K562 (cell line): ENCODE measurements at regions not wholly inside any gene's neighbourhood (a gene's known extent, or its start where the extent isn't known, plus 50 kb on each side); places are given as distances from the start of the nearest gene placed in this dataset.

Experiments
- ATAC-seq: fragments of 200-7000 bp; cut with Tn5 transposase; 3 replicates; pipeline ENCODE4 v1.9.1; 2020; ENCODE audit warnings: moderate library complexity
- BruUV-seq: library from RNA; stranded (reverse); fragments of 400-500 nt; replicated peaks from 2 replicates; lab custom pipeline; 2021; lab: Mats Ljungman, UMichigan
- CTCF ChIA-PET: fragments of 300-600 bp; formaldehyde crosslinking; extraction: SDS; loops from one replicate; lab custom pipeline; 2021; ENCODE audit warnings: low intra/inter-chr PET ratio; lab: Yijun Ruan, JAX
- POLR2A ChIA-PET: fragments of 300-600, 350-650 bp; sonication (Branson Sonifier 250); formaldehyde crosslinking; extraction: SDS; loops from one replicate; lab custom pipeline; 2021; ENCODE audit warnings: antibody characterized with exemption, inconsistent platforms; lab: Yijun Ruan, JAX
- DNase-seq, 4 experiments: peaks; one replicate each; pipeline versions ENCODE4 v3.0.0 to v3.0.0-alpha.2; 2011 to 2018; ENCODE audit warnings: low spot score in 3 of 4, mixed read lengths in 3 of 4; ENCODE audit errors: extremely low read depth in 1 of 4
- FAIRE-seq: peaks from 2 replicates; lab custom pipeline; 2011; peaks lifted over from hg19 to GRCh38; lab: Jason Lieb, UNC
- H2AFZ ChIP-seq: 2 replicates; pipeline ENCODE4 v1.6.0; 2011; ENCODE audit warnings: low read depth, low read length, control low read depth, inconsistent platforms
- H3K27ac ChIP-seq: fragments of 200-600 bp; 3 replicates; pipeline ENCODE4 v1.8.0; 2011; ENCODE audit warnings: low read depth, mild to moderate bottlenecking, control low read depth, inconsistent platforms, low read length, moderate library complexity, mixed read lengths; ENCODE audit errors: extremely low read depth
- H3K27me3 ChIP-seq, 2 experiments: fragments of 300-600 bp in 1 of 2; 2 replicates in 1 of 2; 3 replicates in 1 of 2; pipeline versions ENCODE4 v1.6.0 to v1.8.0; 2011; ENCODE audit warnings: inconsistent platforms in 2 of 2, low read length in 2 of 2, mild to moderate bottlenecking in 1 of 2, mixed read lengths in 1 of 2, moderate library complexity in 1 of 2; ENCODE audit not compliant: control insufficient read depth in 2 of 2, insufficient read depth in 2 of 2
- H3K36me3 ChIP-seq: fragments of 300-600 bp; 3 replicates; pipeline ENCODE4 v1.8.0; 2011; ENCODE audit warnings: mild to moderate bottlenecking, low read length, inconsistent platforms; ENCODE audit not compliant: control insufficient read depth, insufficient read depth
- H3K4me1 ChIP-seq, 2 experiments: fragments of 200-600 bp in 1 of 2; replicated peaks in 1 of 2; 2 replicates in 1 of 2; 3 replicates in 1 of 2; pipeline versions ENCODE4 v1.5.1 to v1.8.0; 2011; ENCODE audit warnings: inconsistent platforms in 2 of 2, low read length in 2 of 2, mild to moderate bottlenecking in 1 of 2, mixed read lengths in 1 of 2, moderate library complexity in 1 of 2; ENCODE audit not compliant: control insufficient read depth in 2 of 2, insufficient read depth in 2 of 2
- H3K4me2 ChIP-seq: 2 replicates; pipeline ENCODE4 v1.6.1; 2011; ENCODE audit warnings: low read length, control low read depth, inconsistent platforms, mixed read lengths; ENCODE audit not compliant: insufficient read depth
- H3K4me3 ChIP-seq: fragments of 200-600 bp; sonication (generic), shearing (Covaris generic); 2 replicates; pipeline ENCODE4 v1.5.1; 2016; ENCODE audit warnings: control low read depth, inconsistent platforms
- H3K79me2 ChIP-seq: fragments of 200-600 bp; 3 replicates; pipeline ENCODE4 v1.8.0; 2011; ENCODE audit warnings: low read length, inconsistent platforms; ENCODE audit not compliant: control insufficient read depth, insufficient read depth
- H3K9ac ChIP-seq, 2 experiments: 2 replicates each; pipeline versions ENCODE4 v1.6.0 to v1.6.1; 2011; ENCODE audit warnings: low read depth in 2 of 2, low read length in 2 of 2, control low read depth in 1 of 2, inconsistent platforms in 1 of 2, mild to moderate bottlenecking in 1 of 2, mixed read lengths in 1 of 2; ENCODE audit not compliant: insufficient read depth in 1 of 2
- H3K9me1 ChIP-seq: one replicate; pipeline ENCODE4 v1.6.0; 2011; ENCODE audit warnings: inconsistent platforms, mild to moderate bottlenecking, low read length, moderate library complexity; ENCODE audit not compliant: control insufficient read depth, insufficient read depth
- H3K9me3 ChIP-seq: replicated peaks from 2 replicates; pipeline ENCODE4 v1.5.1; 2011; ENCODE audit warnings: low read depth, low read length, inconsistent platforms; ENCODE audit not compliant: control insufficient read depth, insufficient read depth
- H4K20me1 ChIP-seq: replicated peaks from 2 replicates; pipeline ENCODE4 v1.6.1; 2011; ENCODE audit warnings: low read length, inconsistent platforms, mixed read lengths; ENCODE audit not compliant: control insufficient read depth, insufficient read depth
- ASH1L ChIP-seq: fragments of 450-650 bp; IDR thresholded peaks from 2 replicates; pipeline ENCODE4 v1.6.1; 2018; ENCODE audit warnings: borderline replicate concordance, mild to moderate bottlenecking, low read depth; ENCODE audit not compliant: partially characterized antibody
- CHCHD3 ChIP-seq: fragments of 250-450 bp; sonication (Bioruptor Pico); IDR thresholded peaks from 2 replicates; pipeline ENCODE4 v2.1.2; 2022; ENCODE audit warnings: mild to moderate bottlenecking
- COPS2 ChIP-seq: fragments of 450-650 bp; conservative IDR thresholded peaks from 2 replicates; pipeline ENCODE4 v1.6.1; 2016; ENCODE audit warnings: mild to moderate bottlenecking, moderate library complexity
- CREB1 ChIP-seq, 2 experiments: sonication (generic) in 1 of 2; formaldehyde crosslinking in 1 of 2; IDR thresholded peaks; 2 replicates each; pipeline versions ENCODE4 v1.6.1 to v1.8.0; 2012 to 2022; ENCODE audit warnings: inconsistent platforms in 1 of 2, mild to moderate bottlenecking in 1 of 2, missing genetic modification reagents in 1 of 2, moderate library complexity in 1 of 2
- FOXM1 ChIP-seq, 2 experiments: fragments of 450-650 bp in 1 of 2; sonication (generic) in 1 of 2; formaldehyde crosslinking in 1 of 2; IDR thresholded peaks; 2 replicates each; pipeline versions ENCODE4 v1.6.1 to v1.9.0; 2017 to 2022; ENCODE audit warnings: low read depth in 2 of 2, mild to moderate bottlenecking in 2 of 2, missing genetic modification reagents in 1 of 2, moderate library complexity in 1 of 2
- HDAC1 ChIP-seq, 2 experiments: fragments of 450-650 bp; IDR thresholded peaks; 2 replicates each; pipeline ENCODE4 v1.6.1; 2016 to 2017; ENCODE audit warnings: inconsistent platforms in 1 of 2, mild to moderate bottlenecking in 1 of 2, moderate library complexity in 1 of 2
- MED1 ChIP-seq: sonication (generic); formaldehyde crosslinking; IDR thresholded peaks from 2 replicates; pipeline ENCODE4 v1.8.1; 2023; ENCODE audit warnings: missing genetic modification reagents, borderline replicate concordance
- MYC ChIP-seq, 2 experiments: fragments of 250-450 bp in 1 of 2; sonication (Bioruptor Pico) in 1 of 2; IDR thresholded peaks; 2 replicates each; pipeline versions ENCODE4 v1.5.1 to v1.6.1; 2012 to 2021; ENCODE audit warnings: low read depth in 2 of 2, borderline replicate concordance in 1 of 2, improper control_type of control experiment in 1 of 2, low read length in 1 of 2, mild to moderate bottlenecking in 1 of 2, moderate library complexity in 1 of 2
- PHB2 ChIP-seq: fragments of 450-650 bp; IDR thresholded peaks from 2 replicates; pipeline ENCODE4 v1.6.1; 2017; ENCODE audit warnings: low read depth
- RFX5 ChIP-seq: IDR thresholded peaks from 2 replicates; pipeline ENCODE4 v1.6.1; 2011; ENCODE audit warnings: low read depth, mild to moderate bottlenecking, improper control_type of control experiment, low read length
- SRSF7 ChIP-seq: fragments of 200-400 bp; formaldehyde crosslinking; optimal IDR thresholded peaks from 2 replicates; pipeline ENCODE3; 2017; ENCODE audit warnings: mild to moderate bottlenecking, low read depth, low read length
- TEAD2 ChIP-seq: fragments of 450-650 bp; IDR thresholded peaks from 2 replicates; pipeline ENCODE4 v1.6.1; 2016; ENCODE audit warnings: missing genetic modification characterization, control low read depth, missing compliant biosample characterization
- ZFP1 ChIP-seq: fragments of 450-650 bp; formaldehyde crosslinking; IDR thresholded peaks from 2 replicates; pipeline ENCODE4 v1.4.0; 2020; ENCODE audit warnings: mild to moderate bottlenecking, mixed read lengths
- ZFP30 ChIP-seq: fragments of 250-450 bp; sonication (Bioruptor Pico); IDR thresholded peaks from 2 replicates; pipeline ENCODE4 v1.8.0; 2022; ENCODE audit warnings: moderate library complexity, mild to moderate bottlenecking, inconsistent platforms, borderline replicate concordance
- ZNF696 ChIP-seq: fragments of 250-450 bp; sonication (Bioruptor Pico); conservative IDR thresholded peaks from 2 replicates; pipeline ENCODE4 v1.4.0; 2020; ENCODE audit warnings: mild to moderate bottlenecking, moderate library complexity
- ZSCAN32 ChIP-seq: fragments of 450-650 bp; formaldehyde crosslinking; IDR thresholded peaks from 2 replicates; pipeline ENCODE4 v1.4.0; 2020; ENCODE audit warnings: mild to moderate bottlenecking, moderate library complexity
- ZZZ3 ChIP-seq: fragments of 450-650 bp; IDR thresholded peaks from 2 replicates; pipeline ENCODE4 v1.6.1; 2016; ENCODE audit warnings: antibody characterized with exemption, mild to moderate bottlenecking, moderate library complexity
- WGBS: fragments of 100-300 bp; shearing (Covaris generic); methylation state at CpG from one replicate; pipeline ENCODE4 v1.1.6; 2016; ENCODE audit warnings: low coverage, mixed read lengths; ENCODE audit not compliant: insufficient coverage; ENCODE audit errors: missing lambda C conversion rate; 5-methylcytosine and 5-hydroxymethylcytosine counted together
- in situ Hi-C: fragments of 300-500 bp; cut with MboI; formaldehyde crosslinking; loops from 4 replicates; pipeline ENCODE4 v1.15.0; 2018; ENCODE audit warnings: inconsistent platforms, mixed read lengths
- intact Hi-C: fragments of 100-400 bp; cut with micrococcal nuclease; formaldehyde crosslinking; loops from 2 replicates; pipeline ENCODE4 v1.14.2; 2022
- TF ChIP-seq, protein P1 (sequence below): fragments of 250-450 bp; sonication (Bioruptor Pico); IDR thresholded peaks from 2 replicates; pipeline ENCODE4 v1.8.0; 2022; ENCODE audit warnings: moderate library complexity, mild to moderate bottlenecking, inconsistent platforms
- TF ChIP-seq, protein P2 (sequence below): fragments of 250-450 bp; sonication (Bioruptor Pico); IDR thresholded peaks from 2 replicates; pipeline ENCODE4 v1.5.0; 2022; ENCODE audit warnings: mild to moderate bottlenecking
- TF ChIP-seq, protein P3 (sequence below): fragments of 450-650 bp; formaldehyde crosslinking; IDR thresholded peaks from 2 replicates; pipeline ENCODE4 v1.4.0; 2022; ENCODE audit warnings: missing genetic modification characterization

DNA sequence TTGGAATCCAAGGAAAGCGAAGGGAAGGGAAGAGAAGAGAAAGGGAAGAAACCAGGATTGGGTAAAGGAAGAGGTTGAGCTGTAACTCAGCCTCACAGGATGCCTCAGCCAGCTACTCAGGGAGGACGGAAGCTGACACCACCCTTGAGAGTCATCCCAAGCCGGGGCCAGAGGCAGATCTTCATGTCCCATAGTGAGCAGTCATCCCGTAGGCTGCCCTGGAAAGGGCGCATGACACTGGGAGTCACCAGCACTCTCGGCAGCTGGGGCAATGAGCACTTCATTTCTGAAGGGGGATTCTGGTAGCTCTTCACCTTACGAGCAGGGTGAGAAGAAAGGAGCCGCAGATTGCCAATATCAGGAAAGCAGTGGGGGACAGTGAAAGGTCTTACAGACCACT, 60.1 kb upstream of the PCSK6 start:
- in situ Hi-C loops (no loop called here), intact Hi-C loops (no loop called here)
- ATAC-seq (no peak), FAIRE-seq (no peak), DNase-seq (no peak)
- CTCF ChIA-PET: no interaction called here
- Histone ChIP-seq H3K9me3 (peaks cover 2% of the 10 kb centered on the region; the same call in 1 of the 2 replicates), H3K4me2 (no peak overlapping the region), H3K27ac (no peak overlapping the region), H3K36me3 (no peaks in the 10 kb centered on the region), H3K79me2 (no peaks in the 10 kb centered on the region), H3K9me1 (no peaks in the 10 kb centered on the region), H3K9ac (no peak overlapping the region), H3K4me1 (no peaks in the 10 kb centered on the region), H4K20me1 (no peaks in the 10 kb centered on the region), H3K4me3 (no peak overlapping the region), H3K27me3 (peaks cover 55 to 64% of the 10 kb centered on the region in 2 experiments), H2AFZ (no peak overlapping the region)
- 4% methylated on average over 8 of the region's 8 CpGs for WGBS
- POLR2A ChIA-PET: interaction anchor here (0.8 kb wide), 1 partner anchor 31 kb away, joined by 3 read pairs; no protein-coding TSS in a partner anchor
- no TSS peak for BruUV-seq
- TF ChIP-seq COPS2: no peak
- TF ChIP-seq CREB1 (IDR thresholded peaks at IDR 0.05): no peak
- no peak for TF ChIP-seq CREB1 (CRISPR knock-in tag; IDR thresholded peaks at IDR 0.05)
- TF ChIP-seq HDAC1 (IDR thresholded peaks at IDR 0.05): no peak
- TF ChIP-seq, protein P1, sequence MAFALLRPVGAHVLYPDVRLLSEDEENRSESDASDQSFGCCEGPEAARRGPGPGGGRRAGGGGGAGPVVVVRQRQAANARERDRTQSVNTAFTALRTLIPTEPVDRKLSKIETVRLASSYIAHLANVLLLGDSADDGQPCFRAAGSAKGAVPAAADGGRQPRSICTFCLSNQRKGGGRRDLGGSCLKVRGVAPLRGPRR (CRISPR knock-in tag): no peak
- no peak for TF ChIP-seq ZSCAN32 (CRISPR knock-in tag)
- no peak for TF ChIP-seq CHCHD3 (CRISPR knock-in tag)
- no peak for TF ChIP-seq PHB2
- no peak for TF ChIP-seq MED1 (CRISPR knock-in tag)
- TF ChIP-seq FOXM1 (IDR thresholded peaks at IDR 0.05; ENCODE audit: low read depth): no peak
- TF ChIP-seq FOXM1 (CRISPR knock-in tag; IDR thresholded peaks at IDR 0.05; ENCODE audit: low read depth): no peak
- no peak for TF ChIP-seq ZFP1 (CRISPR knock-in tag)
- TF ChIP-seq, protein P2, sequence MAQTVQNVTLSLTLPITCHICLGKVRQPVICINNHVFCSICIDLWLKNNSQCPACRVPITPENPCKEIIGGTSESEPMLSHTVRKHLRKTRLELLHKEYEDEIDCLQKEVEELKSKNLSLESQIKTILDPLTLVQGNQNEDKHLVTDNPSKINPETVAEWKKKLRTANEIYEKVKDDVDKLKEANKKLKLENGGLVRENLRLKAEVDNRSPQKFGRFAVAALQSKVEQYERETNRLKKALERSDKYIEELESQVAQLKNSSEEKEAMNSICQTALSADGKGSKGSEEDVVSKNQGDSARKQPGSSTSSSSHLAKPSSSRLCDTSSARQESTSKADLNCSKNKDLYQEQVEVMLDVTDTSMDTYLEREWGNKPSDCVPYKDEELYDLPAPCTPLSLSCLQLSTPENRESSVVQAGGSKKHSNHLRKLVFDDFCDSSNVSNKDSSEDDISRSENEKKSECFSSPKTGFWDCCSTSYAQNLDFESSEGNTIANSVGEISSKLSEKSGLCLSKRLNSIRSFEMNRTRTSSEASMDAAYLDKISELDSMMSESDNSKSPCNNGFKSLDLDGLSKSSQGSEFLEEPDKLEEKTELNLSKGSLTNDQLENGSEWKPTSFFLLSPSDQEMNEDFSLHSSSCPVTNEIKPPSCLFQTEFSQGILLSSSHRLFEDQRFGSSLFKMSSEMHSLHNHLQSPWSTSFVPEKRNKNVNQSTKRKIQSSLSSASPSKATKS (CRISPR knock-in tag): no peak
- TF ChIP-seq TEAD2: no peak
- TF ChIP-seq MYC (IDR thresholded peaks at IDR 0.05; ENCODE audit: low read depth, low read length): no peak
- no peak for TF ChIP-seq MYC (CRISPR knock-in tag; IDR thresholded peaks at IDR 0.05; ENCODE audit: borderline replicate concordance, low read depth)
- no peak for TF ChIP-seq ZFP30 (CRISPR knock-in tag)
- no peak for TF ChIP-seq RFX5
- TF ChIP-seq ZZZ3: no peak
- TF ChIP-seq SRSF7: no peak
- no peak for TF ChIP-seq ASH1L
- no peak for TF ChIP-seq ZNF696 (CRISPR knock-in tag)
- TF ChIP-seq, protein P3, sequence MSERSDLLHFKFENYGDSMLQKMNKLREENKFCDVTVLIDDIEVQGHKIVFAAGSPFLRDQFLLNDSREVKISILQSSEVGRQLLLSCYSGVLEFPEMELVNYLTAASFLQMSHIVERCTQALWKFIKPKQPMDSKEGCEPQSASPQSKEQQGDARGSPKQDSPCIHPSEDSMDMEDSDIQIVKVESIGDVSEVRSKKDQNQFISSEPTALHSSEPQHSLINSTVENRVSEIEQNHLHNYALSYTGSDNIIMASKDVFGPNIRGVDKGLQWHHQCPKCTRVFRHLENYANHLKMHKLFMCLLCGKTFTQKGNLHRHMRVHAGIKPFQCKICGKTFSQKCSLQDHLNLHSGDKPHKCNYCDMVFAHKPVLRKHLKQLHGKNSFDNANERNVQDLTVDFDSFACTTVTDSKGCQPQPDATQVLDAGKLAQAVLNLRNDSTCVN (CRISPR knock-in tag): no peak
